GM12878 (cell line): ENCODE measurements at regions not wholly inside any gene's neighbourhood (a gene's known extent, or its start where the extent isn't known, plus 50 kb on each side); places are given as distances from the start of the nearest gene placed in this dataset.

Source experiments
- CEBPB ChIP-seq, 2 experiments: fragments of 150-350 bp in 1 of 2; IDR thresholded peaks; 2 replicates each; pipeline ENCODE4 v1.6.1; 2012 to 2014; ENCODE audit warnings: low read depth in 2 of 2, low read length in 2 of 2, borderline replicate concordance in 1 of 2, inconsistent platforms in 1 of 2
- CTCF ChIP-seq, 3 experiments: IDR thresholded peaks in 2 of 3; conservative IDR thresholded peaks in 1 of 3; 2 replicates each; pipeline ENCODE4 v1.5.1; 2011; ENCODE audit warnings: low read depth in 3 of 3, low read length in 3 of 3, mild to moderate bottlenecking in 3 of 3, control low read depth in 2 of 3, moderate library complexity in 2 of 3, inconsistent platforms in 1 of 3, mixed read lengths in 1 of 3; ENCODE audit not compliant: control insufficient read depth in 2 of 3, insufficient read depth in 1 of 3; ENCODE audit errors: extremely low read depth in 1 of 3
- E4F1 ChIP-seq: fragments of 450-650 bp; IDR thresholded peaks from 2 replicates; pipeline ENCODE4 v1.6.1; 2018; ENCODE audit warnings: borderline replicate concordance, mild to moderate bottlenecking; ENCODE audit not compliant: partially characterized antibody
- EP300 ChIP-seq, 2 experiments: fragments of 150-350 bp in 1 of 2; IDR thresholded peaks; 2 replicates each; pipeline ENCODE4 v1.6.1; 2011 to 2012; ENCODE audit warnings: low read depth in 2 of 2, low read length in 2 of 2, borderline replicate concordance in 1 of 2, improper control_type of control experiment in 1 of 2, inconsistent platforms in 1 of 2; ENCODE audit not compliant: control insufficient read depth in 1 of 2
- MAX ChIP-seq: IDR thresholded peaks from 2 replicates; pipeline ENCODE4 v1.6.1; 2012; ENCODE audit warnings: low read depth, low read length, improper control_type of control experiment
- NR2C2 ChIP-seq: IDR thresholded peaks from 2 replicates; pipeline ENCODE4 v1.6.1; 2011; ENCODE audit warnings: borderline replicate concordance, low read depth; ENCODE audit not compliant: control insufficient read depth, insufficient read length
- SIN3A ChIP-seq: IDR thresholded peaks from 2 replicates; pipeline ENCODE4 v1.6.1; 2012; ENCODE audit warnings: low read depth, low read length, improper control_type of control experiment
- ZBED1 ChIP-seq: IDR thresholded peaks from 2 replicates; pipeline ENCODE4 v1.6.1; 2016; ENCODE audit warnings: borderline replicate concordance

- no peak for TF ChIP-seq NR2C2
- TF ChIP-seq E4F1: no peak
- no peak for TF ChIP-seq CEBPB (IDR thresholded peaks at IDR 0.05; ENCODE audit: borderline replicate concordance in 1 of 2, low read depth in 2 of 2, low read length in 2 of 2)
- no peak for TF ChIP-seq MAX
- no peak for TF ChIP-seq ZBED1
- no peak for TF ChIP-seq EP300 (IDR thresholded peaks at IDR 0.05; ENCODE audit: borderline replicate concordance in 1 of 2, control insufficient read depth in 1 of 2, low read depth in 2 of 2, low read length in 2 of 2)
- no peak for TF ChIP-seq SIN3A
- TF ChIP-seq CTCF (IDR thresholded peaks at IDR 0.05 in 2 of 3, conservative IDR thresholded peaks at IDR 0.05 in 1 of 3; ENCODE audit: control insufficient read depth in 2 of 3, extremely low read depth in 1 of 3, insufficient read depth in 1 of 3, low read depth in 3 of 3, low read length in 3 of 3): no peak
Measured at GRCh38 chr18:44039216-44039615, 641.5 kb upstream of the SETBP1 start.
